ENCODE measurements at regions not wholly inside any gene's neighbourhood (a gene's known extent, or its start where the extent isn't known, plus 50 kb on each side); places are given as distances from the start of the nearest gene placed in this dataset.

GRCh38 chr18:60593249-60593648 is 220.7 kb upstream of the MC4R start:
- TF ChIP-seq CTCF (IDR thresholded peaks at IDR 0.05 in 8 of 11, conservative IDR thresholded peaks at IDR 0.05 in 3 of 11): no peak
- no peak for TF ChIP-seq POLR2AphosphoS5 (IDR thresholded peaks at IDR 0.05)
